COLO668 (cell line): ENCODE measurements at regions not wholly inside any gene's neighbourhood (a gene's known extent, or its start where the extent isn't known, plus 50 kb on each side); places are given as distances from the start of the nearest gene placed in this dataset.

Source experiments
- DNase-seq: peaks from one replicate; lab custom pipeline; 2025; ENCODE audit not compliant: unreplicated experiment; lab: John Stamatoyannopoulos, UW

DNA sequence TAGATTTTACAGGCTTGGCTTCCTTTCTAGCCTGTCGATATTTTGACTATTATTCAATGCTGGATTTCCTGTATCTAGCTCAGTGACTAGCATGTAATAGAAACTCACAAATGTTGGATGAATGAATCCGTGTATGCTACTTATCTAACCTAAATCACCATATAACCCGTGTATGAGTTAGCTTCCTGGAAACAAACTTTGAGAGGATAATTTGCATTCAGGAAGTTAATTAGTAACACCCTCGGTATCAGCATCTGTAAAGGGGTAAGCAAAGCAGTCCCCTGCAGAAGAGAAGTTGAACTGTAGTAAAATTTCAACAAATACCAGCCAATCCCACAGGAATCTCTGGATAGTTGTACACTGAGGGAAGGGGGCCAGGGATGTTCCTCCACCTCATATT lies 269.4 kb upstream of the LRATD1 start:
- no peak for DNase-seq

- no peak for DNase-seq
These were observed 268.5 kb upstream of the LRATD1 start for GRCh38 chr2:14363976-14364375.

GRCh38 chr2:14364471-14364870 lies 268.0 kb upstream of the LRATD1 start:
- DNase-seq: no peak

DNA sequence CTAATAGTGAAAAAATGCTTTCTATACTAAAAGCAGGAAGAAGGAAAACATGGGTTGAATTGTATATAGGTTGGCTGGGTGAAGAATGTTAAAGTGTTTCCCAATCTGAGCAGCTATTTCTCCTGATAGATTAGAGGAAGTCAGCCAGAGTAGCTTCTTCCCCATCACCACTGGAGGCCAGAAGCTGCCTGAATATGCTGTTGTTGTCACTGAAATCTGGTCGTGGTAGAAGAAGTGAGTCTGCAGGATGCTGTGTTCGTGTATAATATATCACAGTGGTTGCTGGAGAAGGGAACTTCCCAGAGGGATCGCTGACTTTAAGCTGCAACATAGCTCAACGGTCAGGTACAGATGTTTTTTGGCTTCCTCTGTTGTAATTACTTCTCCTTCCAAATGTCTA lies 247.5 kb upstream of the LRATD1 start:
- DNase-seq: no peak

DNA sequence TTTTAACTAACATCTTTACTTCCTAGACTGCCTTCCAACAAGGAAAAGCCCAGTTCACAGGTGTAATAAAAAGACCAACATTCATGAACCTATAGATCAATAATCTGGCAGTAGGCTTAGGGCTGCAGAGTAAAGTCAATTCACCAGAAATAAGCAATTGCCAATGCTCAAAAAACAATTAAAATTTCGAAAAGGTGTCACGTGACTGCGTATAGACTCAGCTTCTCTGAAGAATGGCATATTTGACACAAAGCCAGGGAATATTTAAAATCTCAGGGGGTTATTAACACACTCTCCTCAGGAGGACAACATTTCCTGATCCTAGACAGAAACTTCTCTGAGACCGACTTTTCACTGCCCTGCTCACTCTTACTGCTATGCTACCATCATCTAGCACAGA lies 245.2 kb upstream of the LRATD1 start:
- no peak for DNase-seq

- DNase-seq: no peak
These were observed 243.8 kb upstream of the LRATD1 start for GRCh38 chr2:14388724-14389123.

DNA sequence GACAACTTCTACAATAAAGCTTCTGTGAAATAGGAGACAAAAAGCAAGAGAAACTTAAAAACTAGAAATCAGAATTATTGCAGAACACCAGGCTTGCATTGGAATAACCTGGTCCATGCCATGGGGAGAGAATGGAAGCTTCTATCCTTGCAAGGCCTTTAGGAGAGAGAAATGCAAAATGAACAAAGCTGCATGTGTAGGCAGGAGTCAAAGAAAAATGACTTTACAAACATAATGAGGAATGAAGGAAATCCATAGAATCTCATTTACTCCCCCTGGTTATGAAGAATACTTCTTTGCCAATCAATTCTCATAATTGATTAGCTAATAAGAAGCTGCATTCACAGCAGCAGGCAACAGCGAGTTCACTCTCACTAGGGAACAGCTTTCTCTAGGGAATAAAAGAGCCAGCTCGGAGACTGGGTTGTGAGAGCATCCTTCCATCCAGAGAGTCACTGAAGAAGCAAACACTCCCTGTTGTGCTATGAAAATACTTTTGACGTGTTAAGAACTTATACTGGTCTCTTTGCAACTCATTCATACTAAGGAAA lies 235.9 kb upstream of the LRATD1 start:
- DNase-seq: no peak

DNA sequence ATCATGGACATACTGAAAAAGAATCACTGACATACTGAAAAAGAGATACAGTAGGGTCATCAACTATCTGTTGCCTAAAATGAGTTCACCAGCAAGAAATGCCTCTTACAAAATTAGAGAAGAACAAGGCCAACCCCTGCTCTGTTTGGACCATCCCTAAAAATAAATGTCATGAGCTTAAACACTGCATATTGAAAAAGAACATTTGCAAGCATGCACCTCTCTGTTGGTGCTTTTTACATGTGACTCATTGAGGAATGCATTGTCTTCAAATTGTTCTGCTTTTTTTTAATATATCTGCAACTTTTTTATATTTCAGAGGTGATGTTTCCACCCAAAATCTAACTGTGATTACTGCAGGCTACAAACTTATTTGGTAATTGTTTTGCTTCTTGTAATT lies 233.9 kb upstream of the LRATD1 start:
- no peak for DNase-seq

DNA sequence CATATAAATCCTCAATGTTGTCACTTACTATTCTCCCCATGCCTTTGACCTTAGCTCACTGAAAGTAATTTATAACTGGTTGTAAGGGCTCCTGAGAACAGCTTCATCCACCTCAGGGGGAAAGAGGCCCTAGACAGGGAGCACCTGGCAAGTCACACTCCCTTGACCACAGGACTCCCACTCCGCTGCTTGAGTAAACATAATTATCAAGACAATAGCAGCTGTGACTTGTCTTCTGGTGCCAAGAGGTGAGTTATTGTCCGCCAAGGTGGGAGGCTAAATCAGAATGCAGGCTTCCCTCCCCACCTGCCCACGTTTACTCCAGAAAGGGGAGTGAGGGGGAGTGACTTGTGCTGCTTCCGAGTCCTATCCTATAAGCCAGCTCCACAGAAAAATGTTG lies 230.6 kb upstream of the LRATD1 start:
- peak; percentile 82 for DNase-seq

DNA sequence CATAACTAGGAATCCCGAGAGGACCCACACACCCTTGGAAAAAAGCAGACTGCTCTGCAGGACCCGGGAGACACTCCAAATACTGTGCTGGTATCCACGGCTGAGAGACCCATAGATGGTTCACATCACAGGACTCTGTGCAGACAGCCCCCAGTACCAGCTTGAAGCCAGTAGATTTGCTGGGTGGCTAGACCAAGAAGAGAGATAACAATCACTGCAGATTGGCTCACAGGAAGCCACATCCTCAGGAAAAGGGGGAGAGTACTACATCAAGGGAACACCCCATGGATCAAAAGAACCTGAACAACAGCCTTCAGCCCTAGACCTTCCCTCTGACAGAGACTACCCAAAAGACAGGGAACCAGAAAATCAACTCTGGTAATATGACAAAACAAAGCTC lies 223.8 kb upstream of the LRATD1 start:
- DNase-seq: no peak

DNA sequence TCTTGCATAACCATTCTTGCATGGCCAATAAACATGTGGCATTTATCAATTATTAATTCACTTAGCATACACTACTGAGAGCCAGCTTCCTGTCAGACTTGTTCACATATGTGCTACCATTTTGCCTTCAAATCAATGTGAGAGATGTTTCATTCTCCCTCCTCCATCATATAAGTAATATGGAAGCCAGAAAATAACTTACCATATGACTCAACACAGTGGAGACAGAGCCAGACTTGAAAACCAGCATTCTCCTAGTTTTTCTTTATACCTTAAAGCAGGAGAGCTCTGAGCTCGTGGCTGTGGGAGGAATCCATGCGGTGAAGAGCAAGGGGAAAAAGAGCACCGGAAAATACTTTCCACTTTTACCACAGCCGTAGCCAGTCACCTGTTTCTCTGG lies 215.0 kb upstream of the LRATD1 start:
- DNase-seq: no peak

GRCh38 chr2:14418115-14418514 lies 214.4 kb upstream of the LRATD1 start:
- no peak for DNase-seq

GRCh38 chr2:14420851-14421250 lies 211.7 kb upstream of the LRATD1 start:
- DNase-seq: no peak

GRCh38 chr2:14422426-14422825 lies 210.1 kb upstream of the LRATD1 start:
- DNase-seq: no peak

- DNase-seq: no peak
These were observed 209.2 kb upstream of the LRATD1 start for GRCh38 chr2:14423145-14423906.

DNA sequence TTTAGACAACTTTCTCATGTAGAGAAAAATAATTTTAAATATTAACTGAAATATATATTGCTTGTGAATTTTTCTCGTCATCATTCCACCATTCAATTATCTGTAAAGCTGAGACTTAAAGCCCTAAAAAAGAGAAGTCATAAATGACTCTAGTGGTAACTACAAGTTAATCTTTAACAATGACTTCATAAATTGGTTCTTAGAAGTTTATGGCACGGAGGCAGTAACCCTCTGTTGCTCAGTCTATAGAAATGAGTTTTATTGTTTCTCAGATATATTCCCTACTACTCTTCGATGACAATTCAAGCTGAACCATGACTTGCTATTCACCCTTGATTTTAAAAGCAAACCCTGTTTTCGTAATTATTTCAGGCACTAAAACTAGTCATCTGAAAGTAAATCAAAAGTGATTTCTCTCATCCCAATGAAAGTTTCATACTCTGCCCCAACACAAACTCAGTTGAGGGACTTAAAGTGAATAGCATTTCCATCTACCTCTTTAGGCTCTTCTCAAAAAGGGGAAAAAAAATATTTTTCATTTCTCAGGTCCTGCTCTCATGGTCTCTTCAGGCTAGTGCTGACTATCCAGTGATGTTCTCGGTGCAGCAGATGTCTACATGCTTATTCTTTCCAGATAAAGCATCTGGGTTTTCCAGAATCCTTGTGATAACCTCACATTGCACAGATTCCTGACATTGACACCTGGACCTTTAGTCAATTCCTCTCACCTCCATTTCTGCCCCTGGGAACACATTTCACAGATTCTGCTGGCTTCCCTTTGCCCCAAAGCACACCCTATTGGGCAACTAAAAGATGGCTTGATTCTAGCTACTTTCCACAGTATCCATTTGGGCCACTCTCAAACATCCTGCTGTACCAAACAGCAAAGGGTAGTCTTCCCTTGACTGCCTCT lies 207.8 kb upstream of the LRATD1 start:
- no peak for DNase-seq

DNA sequence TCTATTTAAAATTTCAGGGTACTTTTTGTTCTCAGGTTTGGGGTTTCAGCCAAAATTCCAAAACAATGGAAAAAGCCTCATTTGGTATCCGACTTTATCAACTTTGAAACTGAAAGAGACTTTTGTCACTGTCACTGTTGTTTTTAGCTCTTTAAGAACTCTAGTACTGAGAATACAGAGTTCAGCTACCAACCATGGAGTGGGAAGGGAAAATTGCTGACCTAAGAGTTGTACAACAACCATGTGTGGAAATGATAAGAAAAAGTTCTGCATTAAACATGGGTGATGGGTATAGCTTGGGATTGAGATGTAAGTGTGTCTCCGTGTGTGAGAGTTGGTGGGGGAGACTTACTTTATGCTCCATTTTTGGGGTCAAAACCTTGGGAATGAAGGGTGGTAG lies 206.6 kb upstream of the LRATD1 start:
- DNase-seq: no peak

DNA sequence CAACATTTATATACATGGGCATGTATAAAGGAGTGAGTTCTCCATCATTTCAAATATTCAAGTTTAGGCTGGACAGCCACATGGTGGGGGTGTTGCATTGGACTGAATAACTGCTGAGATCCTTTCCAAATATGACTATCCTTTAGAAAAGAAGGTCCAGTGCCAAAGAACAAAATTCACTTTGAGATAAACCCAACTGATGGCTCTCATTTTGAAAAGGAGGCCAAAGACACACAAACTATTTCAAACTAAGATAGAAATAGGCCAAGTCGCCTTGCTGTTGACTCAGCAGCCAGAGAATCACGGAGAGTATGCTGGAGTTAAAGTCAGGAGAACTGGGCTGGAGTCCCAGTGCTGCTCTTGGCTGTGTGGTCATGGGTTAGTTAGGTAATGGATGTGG lies 204.5 kb upstream of the LRATD1 start:
- DNase-seq: no peak

GRCh38 chr2:14433946-14434495 lies 198.5 kb upstream of the LRATD1 start:
- DNase-seq: no peak

DNA sequence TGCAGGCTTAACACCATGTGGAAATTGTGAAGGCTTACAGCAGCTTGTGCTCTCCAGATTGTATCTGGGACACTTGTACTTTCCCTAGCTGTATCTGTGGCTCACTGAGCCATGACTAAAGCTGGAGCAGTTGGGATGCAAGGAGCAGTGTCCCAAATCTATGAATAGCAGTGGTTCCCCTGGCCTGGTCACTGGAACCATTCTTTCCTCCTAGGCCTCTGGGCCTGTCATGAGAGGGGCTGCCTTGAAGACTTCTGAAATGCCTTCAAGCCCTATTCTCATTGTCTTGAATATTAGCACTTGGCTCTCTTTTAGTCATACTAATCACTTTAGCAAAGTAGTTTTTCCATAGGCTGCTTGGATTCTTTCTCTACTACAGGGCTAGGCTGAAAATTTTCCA lies 186.8 kb upstream of the LRATD1 start:
- no peak for DNase-seq

- no peak for DNase-seq
These were observed 184.2 kb upstream of the LRATD1 start for GRCh38 chr2:14448340-14448739.

- no peak for DNase-seq
These were observed 181.2 kb upstream of the LRATD1 start for GRCh38 chr2:14451312-14451711.
